HL-60 (cell line): ENCODE measurements at regions not wholly inside any gene's neighbourhood (a gene's known extent, or its start where the extent isn't known, plus 50 kb on each side); places are given as distances from the start of the nearest gene placed in this dataset.

Source experiments
- DNase-seq, 2 experiments: peaks; one replicate each; pipeline ENCODE4 v3.0.0-alpha.2; 2010 to 2020; ENCODE audit warnings: low read depth in 1 of 2, low spot score in 1 of 2
- H3K27ac ChIP-seq: fragments of 250-450 bp; sonication (Bioruptor Pico); replicated peaks from 2 replicates; pipeline ENCODE4 v1.5.1; 2020; ENCODE audit warnings: mild to moderate bottlenecking, moderate library complexity
- H3K27me3 ChIP-seq: fragments of 250-450 bp; sonication (Bioruptor Pico); 2 replicates; pipeline ENCODE4 v1.5.1; 2021; ENCODE audit warnings: mild to moderate bottlenecking, moderate library complexity; ENCODE audit not compliant: insufficient read depth, poor library complexity, severe bottlenecking
- H3K4me3 ChIP-seq: replicated peaks from 2 replicates; pipeline ENCODE4 v1.5.1; 2011; ENCODE audit warnings: mild to moderate bottlenecking, control low read depth, low read length; ENCODE audit not compliant: insufficient read depth
- CTCF ChIP-seq: IDR thresholded peaks from one replicate; pipeline ENCODE4 v1.5.1; 2011; ENCODE audit warnings: low read length, control low read depth, inconsistent platforms; ENCODE audit not compliant: insufficient read depth
- GABPA ChIP-seq: IDR thresholded peaks from 2 replicates; pipeline ENCODE4 v1.6.1; 2012; ENCODE audit warnings: low read depth
- POLR2AphosphoS5 ChIP-seq: IDR thresholded peaks from 2 replicates; pipeline ENCODE4 v1.6.1; 2012; ENCODE audit warnings: low read depth
- REST ChIP-seq: IDR thresholded peaks from 2 replicates; pipeline ENCODE4 v1.6.1; 2012; ENCODE audit warnings: low read depth; ENCODE audit not compliant: insufficient replicate concordance
- SPI1 ChIP-seq: IDR thresholded peaks from 2 replicates; pipeline ENCODE4 v1.6.1; 2012; ENCODE audit warnings: low read depth, mild to moderate bottlenecking, borderline replicate concordance

- TF ChIP-seq REST (no peak), CTCF (no peak), POLR2AphosphoS5 (no peak), SPI1 (no peak), GABPA (no peak)
- Histone ChIP-seq H3K27me3 (peaks cover 2% of the 10 kb centered on the region), H3K4me3 (no peak overlapping the region), H3K27ac (no peak overlapping the region)
- DNase-seq = no peak
Observed at GRCh38 chr4:154019811-154020210, 230.9 kb upstream of the SFRP2 start.

GRCh38 chr4:154018659-154019058, 229.8 kb upstream of the SFRP2 start:
- no peak overlapping the region for H3K27ac ChIP-seq
- no peak for DNase-seq
- peaks cover 2% of the 10 kb centered on the region for H3K27me3 ChIP-seq
- no peak overlapping the region for H3K4me3 ChIP-seq
- TF ChIP-seq SPI1 (no peak), CTCF (no peak), REST (no peak), POLR2AphosphoS5 (no peak), GABPA (no peak)

GRCh38 chr4:154015578-154015977, 226.7 kb upstream of the SFRP2 start:
- DNase-seq = no peak
- TF ChIP-seq CTCF = no peak
- no peak for TF ChIP-seq POLR2AphosphoS5
- no peak for TF ChIP-seq GABPA
- TF ChIP-seq SPI1 = no peak
- TF ChIP-seq REST = no peak
- Histone ChIP-seq H3K27ac (no peak overlapping the region), H3K27me3 (peaks cover 2% of the 10 kb centered on the region), H3K4me3 (no peak overlapping the region)
